ENCODE measurements at regions not wholly inside any gene's neighbourhood (a gene's known extent, or its start where the extent isn't known, plus 50 kb on each side); places are given as distances from the start of the nearest gene placed in this dataset.

- DNase-seq, result peak; percentile 42
- no peak overlapping the region for H3K4me3 Mint-ChIP-seq
- no peak overlapping the region for H2BK120ac ChIP-seq (ENCODE audit: low read depth, low read length, poor library complexity, severe bottlenecking)
Observed at GRCh38 chr14:25400607-25401206, 350.8 kb upstream of the STXBP6 start.

More at GRCh38 chr14:25400607-25401206, 350.8 kb upstream of the STXBP6 start:
- H3K14ac ChIP-seq (ENCODE audit: insufficient read depth, low read length), result no peak overlapping the region
- peaks cover 15% of the 10 kb centered on the region for H3K27me3 Mint-ChIP-seq (ENCODE audit: low read depth)
- no peaks in the 10 kb centered on the region for H3K36me3 Mint-ChIP-seq (ENCODE audit: insufficient read depth in 1 of 3, low read depth in 3 of 3)
- no peak overlapping the region for H2BK5ac ChIP-seq (ENCODE audit: insufficient read length, low read length)
- no peaks in the 10 kb centered on the region for H3K9me3 Mint-ChIP-seq
- H3K4me2 ChIP-seq (ENCODE audit: insufficient read depth, insufficient read length, low read length), result no peak overlapping the region
- H4K8ac ChIP-seq (replicated peaks; ENCODE audit: insufficient read length, low read depth, low read length), result no peak overlapping the region
- H3K4me1 ChIP-seq (ENCODE audit: insufficient read depth, low read length), result no peaks in the 10 kb centered on the region; the same call in 1 of the 2 replicates
- no peaks in the 10 kb centered on the region for H3K79me2 ChIP-seq (ENCODE audit: insufficient read depth, low read length)
- H2AFZ ChIP-seq (ENCODE audit: low read length), result no peak overlapping the region
- H3K79me1 ChIP-seq (ENCODE audit: insufficient read depth, low read depth, low read length, poor library complexity, severe bottlenecking), result no peaks in the 10 kb centered on the region
- no peak overlapping the region for H3K9ac ChIP-seq (ENCODE audit: extremely low read depth, insufficient read length, low read length)
- H3K27ac Mint-ChIP-seq, result no peak overlapping the region
- H3K4ac ChIP-seq (ENCODE audit: low read depth, low read length), result no peak overlapping the region
- TF ChIP-seq, protein P1, sequence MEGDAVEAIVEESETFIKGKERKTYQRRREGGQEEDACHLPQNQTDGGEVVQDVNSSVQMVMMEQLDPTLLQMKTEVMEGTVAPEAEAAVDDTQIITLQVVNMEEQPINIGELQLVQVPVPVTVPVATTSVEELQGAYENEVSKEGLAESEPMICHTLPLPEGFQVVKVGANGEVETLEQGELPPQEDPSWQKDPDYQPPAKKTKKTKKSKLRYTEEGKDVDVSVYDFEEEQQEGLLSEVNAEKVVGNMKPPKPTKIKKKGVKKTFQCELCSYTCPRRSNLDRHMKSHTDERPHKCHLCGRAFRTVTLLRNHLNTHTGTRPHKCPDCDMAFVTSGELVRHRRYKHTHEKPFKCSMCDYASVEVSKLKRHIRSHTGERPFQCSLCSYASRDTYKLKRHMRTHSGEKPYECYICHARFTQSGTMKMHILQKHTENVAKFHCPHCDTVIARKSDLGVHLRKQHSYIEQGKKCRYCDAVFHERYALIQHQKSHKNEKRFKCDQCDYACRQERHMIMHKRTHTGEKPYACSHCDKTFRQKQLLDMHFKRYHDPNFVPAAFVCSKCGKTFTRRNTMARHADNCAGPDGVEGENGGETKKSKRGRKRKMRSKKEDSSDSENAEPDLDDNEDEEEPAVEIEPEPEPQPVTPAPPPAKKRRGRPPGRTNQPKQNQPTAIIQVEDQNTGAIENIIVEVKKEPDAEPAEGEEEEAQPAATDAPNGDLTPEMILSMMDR (conservative IDR thresholded peaks at IDR 0.05), result peak; percentile 86
- H4K20me1 ChIP-seq (ENCODE audit: control insufficient read depth, insufficient read depth, insufficient read length), result no peaks in the 10 kb centered on the region
- WGBS (ENCODE audit: extremely low coverage, insufficient read length, low lambda C conversion rate), result no CpG with 5 or more reads among the region's 12 CpGs
- H2AK5ac ChIP-seq (ENCODE audit: insufficient read length, low read length), result no peak overlapping the region
- no peak overlapping the region for H3K23ac ChIP-seq (ENCODE audit: insufficient read length, low read depth, low read length)
- no peak overlapping the region for H3T11ph ChIP-seq (ENCODE audit: low read length)
- H3K4me1 Mint-ChIP-seq, result peaks cover 0 to under 1% of the 10 kb centered on the region in 2 experiments; a peak in 2 of 4 replicates
- H2BK12ac ChIP-seq (ENCODE audit: insufficient read length, low read depth, low read length), result no peak overlapping the region
- no peak overlapping the region for H3K27ac ChIP-seq (ENCODE audit: insufficient read length, low read depth, low read length)
- H3K9me3 ChIP-seq (ENCODE audit: control insufficient read depth, low read depth, low read length), result no peaks in the 10 kb centered on the region
- no peak overlapping the region for H2BK15ac ChIP-seq (ENCODE audit: low read depth, low read length)
- H3K56ac ChIP-seq (ENCODE audit: insufficient read length, low read depth, low read length), result no peak overlapping the region
- H4K91ac ChIP-seq (ENCODE audit: insufficient read length, low read depth, low read length), result no peak overlapping the region
- H3K23me2 ChIP-seq (ENCODE audit: insufficient read length, low read depth, low read length, poor library complexity, severe bottlenecking), result no peaks in the 10 kb centered on the region
- no peak overlapping the region for H3K18ac ChIP-seq (ENCODE audit: insufficient read length, low read depth, low read length)
- H2BK20ac ChIP-seq (ENCODE audit: low read depth, low read length, poor library complexity, severe bottlenecking), result no peak overlapping the region
- H3K27me3 ChIP-seq (ENCODE audit: insufficient read depth, low read length), result no peaks in the 10 kb centered on the region
- no peak overlapping the region for H4K5ac ChIP-seq (ENCODE audit: insufficient read length, low read depth, low read length)
